M059J (cell line): ENCODE measurements at regions not wholly inside any gene's neighbourhood (a gene's known extent, or its start where the extent isn't known, plus 50 kb on each side); places are given as distances from the start of the nearest gene placed in this dataset.

ENCODE experiments used
- DNase-seq: peaks from one replicate; pipeline ENCODE4 v3.0.0-alpha.2; 2012; ENCODE audit warnings: low read depth

DNA sequence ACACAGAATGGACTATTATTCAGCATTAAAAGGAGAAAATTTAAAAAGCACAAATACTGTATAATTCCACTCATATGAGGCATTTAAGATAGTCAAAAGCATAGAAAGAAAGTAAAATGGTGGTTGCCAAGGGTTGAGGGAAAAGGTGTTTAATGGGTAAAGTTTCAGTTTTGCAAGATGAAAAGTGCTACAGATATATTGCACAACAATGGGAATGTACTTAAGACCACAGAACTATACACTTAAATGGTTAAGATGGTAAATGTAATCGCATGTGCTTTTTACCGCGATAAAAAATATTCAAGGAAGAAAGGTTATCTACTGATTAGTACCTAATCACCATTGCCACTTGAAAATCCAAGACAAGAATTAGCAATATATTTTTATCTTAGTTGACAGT is 71.8 kb upstream of the NOX3 start:
- DNase-seq: no peak

DNA sequence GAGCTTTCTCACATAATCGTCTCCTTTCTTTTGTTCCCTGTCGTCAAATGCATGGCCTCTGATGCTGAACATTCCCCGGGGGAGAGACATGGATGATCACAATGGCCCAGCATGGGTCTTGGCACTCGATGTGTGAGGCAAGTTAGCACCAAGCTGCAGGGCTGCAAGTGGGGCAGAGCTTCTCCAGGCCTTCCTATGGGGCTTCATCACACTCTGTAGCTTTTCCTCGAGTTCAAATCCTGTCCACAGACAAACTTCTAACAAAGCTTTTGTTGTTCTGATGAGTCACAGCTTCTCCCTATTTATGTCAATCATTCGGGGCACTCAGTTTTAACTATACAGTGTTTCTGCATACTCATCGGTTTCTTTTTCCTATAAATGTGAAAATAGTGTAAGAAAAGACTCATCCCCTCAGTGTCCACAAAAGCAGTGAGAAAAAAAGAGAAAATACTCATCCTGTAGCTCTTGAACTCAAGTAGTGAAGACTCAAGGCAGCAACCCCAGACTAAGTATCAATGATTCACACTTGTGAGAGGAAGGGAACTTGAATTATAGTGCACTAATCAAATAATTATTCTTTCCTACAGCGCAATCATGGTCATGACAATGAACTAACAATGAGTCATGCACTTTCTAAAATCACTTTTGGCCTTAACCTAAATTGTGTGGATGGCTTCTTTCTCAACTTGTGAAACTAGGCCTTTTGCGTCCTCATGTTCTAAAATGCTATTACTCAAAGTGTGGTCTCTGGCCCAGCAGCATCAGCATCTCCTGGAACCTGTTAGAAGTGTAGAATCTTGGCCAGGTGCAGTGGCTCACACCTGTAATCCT is 68.4 kb upstream of the NOX3 start:
- peak; percentile 86 for DNase-seq

DNA sequence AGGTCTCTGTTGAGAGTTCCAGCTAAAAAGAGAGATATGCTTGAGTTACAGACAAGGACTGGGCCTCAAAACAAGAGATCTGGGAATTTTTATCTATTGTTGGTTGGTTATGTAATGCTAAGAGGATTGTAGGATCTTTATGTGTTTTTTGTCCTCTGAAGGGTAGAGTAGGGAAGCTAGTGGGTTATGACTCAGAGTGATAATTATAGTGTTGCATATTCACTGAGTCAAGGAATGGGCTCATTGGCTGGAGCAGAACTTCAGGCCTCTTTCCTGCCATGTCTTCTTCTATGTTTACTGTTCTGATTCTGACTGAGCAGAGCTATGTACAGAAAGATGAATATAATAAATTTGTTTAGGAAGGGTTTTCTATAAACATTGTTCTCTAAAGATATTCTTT is 66.1 kb upstream of the NOX3 start:
- peak; percentile 50 for DNase-seq

DNA sequence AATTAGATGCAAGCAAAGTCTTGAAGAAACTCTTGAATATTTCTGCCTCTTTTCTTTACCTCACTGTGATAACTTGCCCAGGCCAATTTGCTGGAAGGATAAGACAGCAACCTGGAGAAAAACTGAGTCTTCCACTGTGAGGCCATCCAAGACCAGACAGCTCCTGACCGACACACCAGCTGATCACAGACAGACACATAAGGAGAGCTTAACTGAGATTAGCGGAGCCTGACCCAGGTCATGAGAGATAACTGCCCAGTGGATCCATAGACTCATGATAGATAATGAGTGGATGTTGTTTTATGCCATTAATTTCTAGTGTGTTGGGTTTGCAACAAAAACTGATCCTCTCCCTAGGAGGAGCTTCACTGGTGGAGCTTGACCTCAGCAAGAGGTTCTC is 64.4 kb upstream of the NOX3 start:
- no peak for DNase-seq

DNA sequence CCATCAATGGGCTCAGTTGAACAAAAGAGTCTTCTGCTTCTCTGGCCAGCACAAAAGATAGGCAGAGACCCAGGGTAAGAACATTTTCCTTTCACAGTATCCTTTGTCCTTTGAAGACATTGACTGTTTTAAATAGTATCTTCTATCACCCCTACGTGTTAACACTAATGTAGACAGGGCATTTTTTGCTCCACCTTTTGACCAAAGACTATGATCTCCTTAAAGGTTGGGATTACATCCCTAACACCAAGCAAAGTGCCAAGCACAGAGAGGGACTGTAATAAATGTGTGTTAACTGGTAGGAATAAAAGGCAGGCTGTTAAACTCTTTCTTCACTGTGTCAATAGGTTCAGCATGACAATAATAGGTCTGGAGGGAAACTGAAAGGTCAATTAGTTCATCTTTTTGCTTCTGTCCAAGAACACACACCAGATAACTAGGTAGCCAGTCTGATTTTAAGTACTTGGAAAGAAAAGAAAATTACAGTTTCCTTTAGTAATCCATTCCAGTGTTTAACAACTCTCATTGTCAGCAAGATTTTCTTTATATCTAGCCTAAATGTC is 63.6 kb upstream of the NOX3 start:
- DNase-seq: no peak

DNA sequence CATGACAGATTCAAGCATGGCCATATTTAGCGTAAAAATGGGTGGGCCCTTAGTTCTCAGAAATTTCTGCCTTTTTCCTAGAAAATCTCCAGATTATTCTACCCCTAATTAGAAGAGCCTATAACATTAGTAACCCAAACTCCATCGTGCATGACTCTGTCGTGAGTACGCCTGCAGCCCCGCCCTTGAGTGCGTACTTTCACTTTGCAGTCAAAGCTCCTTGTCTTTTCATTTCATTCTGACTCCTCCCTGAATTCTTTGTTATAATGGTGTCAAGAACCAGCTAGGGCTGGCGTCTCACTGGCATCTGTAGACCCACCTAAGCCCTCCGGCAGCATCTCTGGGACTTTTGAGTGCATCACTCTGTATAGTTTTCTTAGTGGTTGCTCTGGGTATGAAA is 61.7 kb upstream of the NOX3 start:
- no peak for DNase-seq

DNA sequence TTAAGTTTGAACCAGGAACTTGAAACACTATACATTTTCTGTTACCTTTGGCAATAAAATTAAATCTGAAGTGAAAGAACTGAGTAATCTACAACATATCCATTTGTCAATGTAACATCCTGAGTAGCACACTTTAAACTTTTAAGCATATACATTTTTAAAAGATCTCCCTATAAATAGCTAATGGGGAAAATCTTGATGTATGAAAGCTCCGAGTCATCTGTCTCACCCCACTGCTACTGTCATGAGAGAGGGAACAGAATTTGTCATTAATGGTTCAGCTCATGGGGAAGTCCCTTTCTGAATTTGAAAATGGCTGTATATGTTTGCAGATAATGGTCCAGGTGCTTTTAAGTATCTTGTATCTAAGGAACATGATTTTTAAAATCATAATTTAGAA is 55.2 kb upstream of the NOX3 start:
- DNase-seq: no peak

DNA sequence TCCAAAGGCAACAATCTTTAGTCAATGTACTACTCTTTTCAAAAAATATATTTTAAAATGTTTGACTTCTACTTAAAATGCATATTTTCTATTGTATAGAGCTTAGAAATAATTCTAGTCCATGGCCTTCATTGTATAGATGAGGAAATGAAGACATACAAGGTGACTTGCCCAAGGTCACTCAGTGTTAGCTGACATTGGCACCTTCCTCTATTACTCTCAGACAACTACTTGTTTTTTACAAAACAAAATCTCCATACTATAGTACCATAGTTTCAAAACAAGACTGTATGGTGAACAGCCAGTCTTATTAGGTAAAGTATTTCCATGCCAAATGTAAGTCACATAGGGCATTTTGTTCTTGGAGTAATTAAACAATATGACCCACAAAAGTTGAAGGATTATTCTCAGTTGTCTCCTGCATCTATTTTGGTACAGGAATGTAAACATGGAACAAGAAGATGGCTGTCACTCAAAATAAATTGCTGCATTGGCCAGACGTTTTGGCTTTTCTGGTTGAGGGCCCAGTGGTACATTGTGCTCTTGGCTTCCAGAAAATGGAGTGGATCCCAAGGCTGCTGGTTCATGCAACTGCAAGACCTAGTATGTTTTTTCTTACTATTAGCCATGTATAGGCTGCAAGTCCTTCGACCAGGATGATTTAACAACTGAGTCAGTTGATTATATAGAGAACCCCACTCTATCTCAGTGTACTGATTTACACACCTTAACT is 54.3 kb upstream of the NOX3 start:
- no peak for DNase-seq

DNA sequence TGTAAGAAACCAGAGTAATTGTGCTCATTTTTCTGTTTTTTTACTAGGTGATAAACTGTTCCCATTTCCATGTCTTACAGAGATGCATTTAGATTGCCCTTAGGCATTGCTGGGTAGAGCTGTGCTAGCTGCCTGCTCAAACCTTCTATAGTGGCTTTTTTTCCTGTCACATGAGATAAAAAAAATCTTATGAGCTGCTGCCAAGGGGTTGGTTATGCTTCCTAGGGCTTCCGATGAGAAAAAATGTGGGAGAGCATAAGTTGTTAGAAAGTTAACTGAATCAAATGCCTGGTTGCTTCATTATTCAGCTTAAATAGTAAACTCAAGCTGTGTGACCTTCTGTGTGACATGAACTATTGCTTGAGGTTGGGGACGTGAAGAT is 50.0 kb upstream of the NOX3 start:
- DNase-seq: peak; percentile 67
